KMS-11 (cell line): ENCODE measurements at regions not wholly inside any gene's neighbourhood (a gene's known extent, or its start where the extent isn't known, plus 50 kb on each side); places are given as distances from the start of the nearest gene placed in this dataset.

Experiments
- H2AFZ ChIP-seq: fragments of 200-600 bp; sonication (generic); 2 replicates; pipeline ENCODE4 v1.6.1; 2016; ENCODE audit warnings: antibody characterized with exemption, mixed run types, low read depth
- H3K27ac ChIP-seq: fragments of 200-600 bp; sonication (generic); 2 replicates; pipeline ENCODE4 v1.6.1; 2016; ENCODE audit warnings: mild to moderate bottlenecking, mixed run types
- H3K27me3 ChIP-seq: fragments of 200-600 bp; sonication (generic); 2 replicates; pipeline ENCODE4 v1.6.1; 2017; ENCODE audit warnings: mild to moderate bottlenecking, low read depth, mixed run types, moderate library complexity; ENCODE audit not compliant: insufficient read depth
- H3K36me3 ChIP-seq: fragments of 200-600 bp; sonication (generic); 2 replicates; pipeline ENCODE4 v1.6.1; 2017; ENCODE audit warnings: mild to moderate bottlenecking, mixed run types; ENCODE audit not compliant: insufficient read depth
- H3K4me1 ChIP-seq: fragments of 200-600 bp; sonication (generic); 2 replicates; pipeline ENCODE4 v1.6.1; 2016; ENCODE audit warnings: mild to moderate bottlenecking, low read depth, mixed run types; ENCODE audit not compliant: poor library complexity, severe bottlenecking
- H3K4me2 ChIP-seq: fragments of 200-600 bp; sonication (generic); 2 replicates; pipeline ENCODE4 v1.7.0; 2016; ENCODE audit warnings: mild to moderate bottlenecking, mixed run types
- H3K4me3 ChIP-seq: fragments of 200-600 bp; sonication (generic); IDR thresholded peaks from 2 replicates; pipeline ENCODE4 v1.6.1; 2017; ENCODE audit warnings: low read depth, low read length, mixed read lengths; ENCODE audit not compliant: insufficient read depth
- H3K79me2 ChIP-seq: fragments of 200-600 bp; sonication (generic); 2 replicates; pipeline ENCODE4 v1.6.1; 2016; ENCODE audit warnings: low read depth, mixed run types; ENCODE audit not compliant: insufficient read depth
- H3K9ac ChIP-seq: fragments of 200-600 bp; sonication (generic); 2 replicates; pipeline ENCODE4 v1.6.1; 2016; ENCODE audit warnings: mild to moderate bottlenecking, mixed run types
- H4K20me1 ChIP-seq: fragments of 200-600 bp; sonication (generic); 2 replicates; pipeline ENCODE4 v1.6.1; 2016; ENCODE audit warnings: mild to moderate bottlenecking, mixed run types; ENCODE audit not compliant: insufficient read depth
- CTCF ChIP-seq: fragments of 200-600 bp; sonication (generic); conservative IDR thresholded peaks from 2 replicates; pipeline ENCODE4 v1.6.1; 2017; ENCODE audit warnings: low read depth, mild to moderate bottlenecking, antibody characterized with exemption, low read length, moderate library complexity, mixed read lengths

GRCh38 chr6:112701201-112701600, 354.1 kb downstream of the RFPL4B start:
- H3K27me3 ChIP-seq: no peaks in the 10 kb centered on the region
- H3K4me2 ChIP-seq: no peak overlapping the region
- no peak for TF ChIP-seq CTCF
- no peak overlapping the region for H3K9ac ChIP-seq
- H4K20me1 ChIP-seq: no peaks in the 10 kb centered on the region
- H3K36me3 ChIP-seq: no peaks in the 10 kb centered on the region
- H3K27ac ChIP-seq: no peak overlapping the region
- H3K4me1 ChIP-seq: no peaks in the 10 kb centered on the region
- no peak overlapping the region for H3K4me3 ChIP-seq
- no peaks in the 10 kb centered on the region for H3K79me2 ChIP-seq
- H2AFZ ChIP-seq: no peak overlapping the region

- H3K36me3 ChIP-seq: no peaks in the 10 kb centered on the region
- TF ChIP-seq CTCF: no peak
- H4K20me1 ChIP-seq: no peaks in the 10 kb centered on the region
- H3K4me1 ChIP-seq: no peaks in the 10 kb centered on the region
- no peak overlapping the region for H3K27ac ChIP-seq
- no peak overlapping the region for H3K4me2 ChIP-seq
- no peak overlapping the region for H3K9ac ChIP-seq
- no peak overlapping the region for H2AFZ ChIP-seq
- no peak overlapping the region for H3K4me3 ChIP-seq
- H3K27me3 ChIP-seq: no peaks in the 10 kb centered on the region
- no peaks in the 10 kb centered on the region for H3K79me2 ChIP-seq
Measured at GRCh38 chr6:112710710-112711109, 363.6 kb downstream of the RFPL4B start.

GRCh38 chr6:112713402-112713801, 366.3 kb downstream of the RFPL4B start:
- Histone ChIP-seq H3K4me2 (no peak overlapping the region), H3K9ac (no peak overlapping the region), H3K27me3 (no peaks in the 10 kb centered on the region), H3K27ac (no peak overlapping the region), H3K79me2 (no peaks in the 10 kb centered on the region), H3K36me3 (no peaks in the 10 kb centered on the region), H3K4me3 (no peak overlapping the region), H4K20me1 (no peaks in the 10 kb centered on the region), H2AFZ (no peak overlapping the region), H3K4me1 (no peaks in the 10 kb centered on the region)
- TF ChIP-seq CTCF: no peak

- Histone ChIP-seq H2AFZ (no peak overlapping the region), H3K79me2 (no peaks in the 10 kb centered on the region), H3K4me2 (no peak overlapping the region), H3K36me3 (no peaks in the 10 kb centered on the region), H3K27ac (no peak overlapping the region), H4K20me1 (no peaks in the 10 kb centered on the region), H3K9ac (no peak overlapping the region), H3K4me3 (no peak overlapping the region), H3K27me3 (no peaks in the 10 kb centered on the region), H3K4me1 (no peaks in the 10 kb centered on the region)
- TF ChIP-seq CTCF: no peak
Measured at GRCh38 chr6:112717401-112717800, 370.3 kb downstream of the RFPL4B start.

GRCh38 chr6:112717856-112718255, 370.7 kb downstream of the RFPL4B start:
- no peak for TF ChIP-seq CTCF

More at GRCh38 chr6:112717856-112718255, 370.7 kb downstream of the RFPL4B start:
- Histone ChIP-seq H3K27ac (no peak overlapping the region), H3K36me3 (no peaks in the 10 kb centered on the region), H3K4me1 (no peaks in the 10 kb centered on the region), H3K4me3 (no peak overlapping the region), H3K79me2 (no peaks in the 10 kb centered on the region), H3K9ac (no peak overlapping the region), H3K4me2 (no peak overlapping the region), H4K20me1 (no peaks in the 10 kb centered on the region), H2AFZ (no peak overlapping the region), H3K27me3 (no peaks in the 10 kb centered on the region)
